Endothelial cell of umbilical vein (primary cell): ENCODE measurements at regions not wholly inside any gene's neighbourhood (a gene's known extent, or its start where the extent isn't known, plus 50 kb on each side); places are given as distances from the start of the nearest gene placed in this dataset.

Source experiments
- BruUV-seq: library from RNA; stranded (reverse); fragments of 400-500 nt; replicated peaks from 2 replicates; lab custom pipeline; 2021; lab: Mats Ljungman, UMichigan
- CTCF ChIA-PET: fragments of 300-600, 350-600 bp; sonication (Branson Sonifier 250); formaldehyde crosslinking; loops from one replicate; lab custom pipeline; 2021; ENCODE audit warnings: antibody characterized with exemption, inconsistent platforms; lab: Charles Lee
- POLR2A ChIA-PET: fragments of 300-600, 350-600 bp; sonication (Branson Sonifier 250); formaldehyde crosslinking; loops from one replicate; lab custom pipeline; 2021; ENCODE audit warnings: antibody characterized with exemption, inconsistent platforms; lab: Charles Lee
- DNase-seq: peaks from one replicate; pipeline ENCODE4 v3.0.0-alpha.2; 2011; ENCODE audit warnings: low read depth, low spot score
- FAIRE-seq: peaks from 2 replicates; lab custom pipeline; 2011; peaks lifted over from hg19 to GRCh38; lab: Jason Lieb, UNC
- H2AFZ ChIP-seq: 2 replicates; pipeline ENCODE4 v1.6.0; 2012; ENCODE audit warnings: low read depth, low read length, control low read depth, inconsistent platforms
- H3K27ac ChIP-seq: 2 replicates; pipeline ENCODE4 v1.5.1; 2011; ENCODE audit warnings: low read depth, mild to moderate bottlenecking, control low read depth, low read length, moderate library complexity; ENCODE audit not compliant: insufficient read depth
- H3K27me3 ChIP-seq, 2 experiments: 2 replicates each; pipeline versions ENCODE4 v1.6.0 to v1.6.1; 2011; ENCODE audit warnings: low read length in 2 of 2, mixed read lengths in 1 of 2; ENCODE audit not compliant: control insufficient read depth in 2 of 2, insufficient read depth in 2 of 2
- H3K36me3 ChIP-seq, 2 experiments: 2 replicates in 1 of 2; 3 replicates in 1 of 2; pipeline ENCODE4 v1.5.1; 2011; ENCODE audit warnings: low read length in 2 of 2, mild to moderate bottlenecking in 1 of 2, moderate library complexity in 1 of 2; ENCODE audit not compliant: control insufficient read depth in 2 of 2, insufficient read depth in 2 of 2; ENCODE audit errors: extremely low read depth in 1 of 2
- H3K4me1 ChIP-seq: 3 replicates; pipeline ENCODE4 v1.5.1; 2011; ENCODE audit warnings: mild to moderate bottlenecking, low read length; ENCODE audit not compliant: control insufficient read depth, insufficient read depth; ENCODE audit errors: extremely low read depth
- H3K4me2 ChIP-seq: 2 replicates; pipeline ENCODE4 v1.6.1; 2011; ENCODE audit warnings: low read length, control low read depth, mixed read lengths; ENCODE audit not compliant: insufficient read depth
- H3K4me3 ChIP-seq, 3 experiments: fragments of 200-600 bp in 1 of 3; sonication (generic), shearing (Covaris generic) in 1 of 3; replicated peaks in 1 of 3; 2 replicates each; pipeline ENCODE4 v1.5.1; 2011 to 2016; ENCODE audit warnings: control low read depth in 3 of 3, low read length in 3 of 3, mild to moderate bottlenecking in 2 of 3, inconsistent platforms in 1 of 3, low read depth in 1 of 3, moderate library complexity in 1 of 3; ENCODE audit not compliant: insufficient read depth in 1 of 3
- H3K79me2 ChIP-seq: 2 replicates; pipeline ENCODE4 v1.6.0; 2012; ENCODE audit warnings: low read length, inconsistent platforms; ENCODE audit not compliant: control insufficient read depth, insufficient read depth
- H3K9ac ChIP-seq: replicated peaks from 2 replicates; pipeline ENCODE3; 2011; ENCODE audit warnings: low read length, control low read depth; ENCODE audit not compliant: insufficient read depth; ENCODE audit errors: extremely low read depth
- H3K9me1 ChIP-seq: replicated peaks from 3 replicates; pipeline ENCODE4 v1.6.0; 2011; ENCODE audit warnings: mild to moderate bottlenecking, low read length; ENCODE audit not compliant: control insufficient read depth, insufficient read depth; ENCODE audit errors: extremely low read depth
- H3K9me3 ChIP-seq: replicated peaks from 2 replicates; pipeline ENCODE4 v1.5.1; 2012; ENCODE audit warnings: low read length, inconsistent platforms; ENCODE audit not compliant: control insufficient read depth, insufficient read depth
- H4K20me1 ChIP-seq: replicated peaks from 2 replicates; pipeline ENCODE3; 2011; ENCODE audit warnings: mild to moderate bottlenecking, low read length; ENCODE audit not compliant: control insufficient read depth, insufficient read depth; ENCODE audit errors: extremely low read depth
- CTCF ChIP-seq, 2 donors: IDR thresholded peaks; 1 replicate in 1 of 2; 2 replicates in 1 of 2; pipeline ENCODE4 v1.5.1; 2011; ENCODE audit warnings: low read length in 2 of 2, mild to moderate bottlenecking in 2 of 2, moderate library complexity in 2 of 2, control low read depth in 1 of 2, inconsistent platforms in 1 of 2, low read depth in 1 of 2; ENCODE audit not compliant: insufficient read depth in 1 of 2; ENCODE audit errors: extremely low read depth in 1 of 2
- EZH2 ChIP-seq: IDR thresholded peaks from 2 replicates; pipeline ENCODE4 v1.6.1; 2012; ENCODE audit warnings: borderline replicate concordance, low read depth, mild to moderate bottlenecking, moderate library complexity, low read length, inconsistent platforms; ENCODE audit not compliant: severe bottlenecking
- FOS ChIP-seq: IDR thresholded peaks from 2 replicates; pipeline ENCODE4 v1.6.1; 2011; ENCODE audit warnings: mild to moderate bottlenecking, low read length, moderate library complexity, borderline replicate concordance; ENCODE audit not compliant: insufficient read depth
- GATA2 ChIP-seq: IDR thresholded peaks from 2 replicates; pipeline ENCODE4 v1.7.0; 2011; ENCODE audit warnings: low read depth, mild to moderate bottlenecking, moderate library complexity, mixed read lengths, low read length; ENCODE audit not compliant: insufficient read length, insufficient read depth
- JUN ChIP-seq: IDR thresholded peaks from 2 replicates; pipeline ENCODE4 v1.6.1; 2011; ENCODE audit warnings: borderline replicate concordance, low read depth; ENCODE audit not compliant: insufficient read length, insufficient read depth
- MAX ChIP-seq: IDR thresholded peaks from 2 replicates; pipeline ENCODE4 v1.6.1; 2011; ENCODE audit not compliant: insufficient read depth, insufficient read length
- MYC ChIP-seq: IDR thresholded peaks from one replicate; pipeline ENCODE4 v1.6.1; 2011; ENCODE audit warnings: mild to moderate bottlenecking, low read depth, low read length
- POLR2A ChIP-seq: IDR thresholded peaks from 2 replicates; pipeline ENCODE4 v1.6.1; 2012; ENCODE audit warnings: low read depth, mild to moderate bottlenecking, control low read depth, low read length
- POLR2AphosphoS5 ChIP-seq: IDR thresholded peaks from 2 replicates; pipeline ENCODE4 v1.6.1; 2012; ENCODE audit warnings: low read depth, mild to moderate bottlenecking, control low read depth, low read length, moderate library complexity; ENCODE audit not compliant: insufficient read depth
- dilution Hi-C: fragments of 300-500 bp; cut with MboI; formaldehyde crosslinking; loops from one replicate; pipeline ENCODE4 v1.15.0; 2019; ENCODE audit warnings: low sequenced_read_pairs; ENCODE audit not compliant: extremely low pct_ligation_motif_present
- intact Hi-C: fragments of 100-400 bp; cut with micrococcal nuclease; formaldehyde crosslinking; loops from one replicate; pipeline ENCODE4 v1.10.0; 2022

- FAIRE-seq (no peak), DNase-seq (no peak)
- no peaks in the 10 kb centered on the region for H3K36me3 ChIP-seq
- no peak overlapping the region for H3K27ac ChIP-seq
- no peaks in the 10 kb centered on the region for H3K9me3 ChIP-seq
- intact Hi-C loops = no loop called here
- POLR2A ChIA-PET = no interaction called here
- H2AFZ ChIP-seq = no peak overlapping the region
- no peak overlapping the region for H3K9ac ChIP-seq
- H4K20me1 ChIP-seq = no peaks in the 10 kb centered on the region
- no TSS peak for BruUV-seq
- CTCF ChIA-PET = no interaction called here
- H3K4me1 ChIP-seq = no peaks in the 10 kb centered on the region
- no peak overlapping the region for H3K4me3 ChIP-seq
- no peak for TF ChIP-seq EZH2
- no peak for TF ChIP-seq GATA2
- no peak for TF ChIP-seq MYC
- TF ChIP-seq POLR2AphosphoS5 = no peak
- no peak for TF ChIP-seq JUN
- no peak for TF ChIP-seq FOS
- TF ChIP-seq MAX = no peak
- no peak for TF ChIP-seq CTCF (IDR thresholded peaks at IDR 0.05; ENCODE audit: extremely low read depth in 1 of 2, insufficient read depth in 1 of 2, low read depth in 1 of 2, low read length in 2 of 2)
- no peak for TF ChIP-seq POLR2A
- H3K79me2 ChIP-seq = no peaks in the 10 kb centered on the region
- H3K4me2 ChIP-seq = no peak overlapping the region
- no peaks in the 10 kb centered on the region for H3K27me3 ChIP-seq
- H3K9me1 ChIP-seq = no peaks in the 10 kb centered on the region
- dilution Hi-C loops = no loop called here
Observed at GRCh38 chr16:65846210-65846602, 520.3 kb upstream of the CDH5 start.
